HG03097 (cell line): ENCODE measurements at regions not wholly inside any gene's neighbourhood (a gene's known extent, or its start where the extent isn't known, plus 50 kb on each side); places are given as distances from the start of the nearest gene placed in this dataset.

Experiments used
- ATAC-seq: cut with Tn5 transposase; IDR thresholded peaks from one replicate; pipeline ENCODE4 v1.9.1; 2021; ENCODE audit not compliant: unreplicated experiment, low FRiP score

DNA sequence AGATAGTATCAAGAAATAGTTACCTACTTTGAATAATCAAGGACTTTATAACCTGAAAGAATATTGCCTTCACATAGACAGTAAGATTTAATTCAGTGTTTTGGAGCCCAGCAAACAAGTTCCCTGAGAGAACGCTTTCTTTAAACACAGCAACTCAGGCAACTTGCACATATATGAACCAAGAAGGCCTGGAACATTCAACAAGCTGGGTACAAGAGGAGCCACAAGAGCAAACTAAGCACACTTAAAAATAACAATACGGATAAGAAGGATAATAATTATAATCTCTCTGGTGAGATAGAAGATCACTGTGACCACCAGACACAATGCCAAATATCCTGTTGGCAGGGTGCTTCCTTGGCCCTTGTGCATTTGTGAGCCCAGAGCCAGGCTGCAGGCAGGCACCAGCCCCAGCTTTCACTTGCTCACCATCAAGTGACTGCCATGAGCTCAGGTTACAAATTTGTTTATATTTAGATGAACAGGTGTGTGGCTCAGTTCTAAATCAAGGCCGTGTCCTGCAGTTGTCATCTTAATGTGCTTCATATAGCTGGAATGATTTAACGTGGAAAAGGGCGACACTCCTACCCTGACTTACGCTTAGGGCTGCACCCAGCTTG, 446.6 kb downstream of the IRS1 start:
- no peak for ATAC-seq

DNA sequence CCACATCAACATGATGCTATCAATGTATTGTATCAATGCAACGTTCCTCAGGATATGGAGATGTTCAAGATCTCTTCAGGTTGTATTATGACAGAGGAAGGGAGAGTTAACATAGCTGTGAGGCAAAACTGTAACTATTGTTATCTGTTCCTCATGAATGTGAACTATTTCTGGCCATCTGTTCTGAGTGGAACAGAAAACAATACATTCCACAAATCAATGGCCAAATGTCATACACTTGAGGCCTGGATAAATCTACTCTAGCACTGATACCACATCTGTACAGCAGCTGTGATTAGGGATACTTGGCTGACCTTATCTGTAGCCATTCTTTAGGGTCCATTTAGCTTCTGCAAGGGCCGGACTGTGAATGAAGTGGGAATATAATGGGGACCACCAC, 447.9 kb downstream of the IRS1 start:
- ATAC-seq, result no peak

DNA sequence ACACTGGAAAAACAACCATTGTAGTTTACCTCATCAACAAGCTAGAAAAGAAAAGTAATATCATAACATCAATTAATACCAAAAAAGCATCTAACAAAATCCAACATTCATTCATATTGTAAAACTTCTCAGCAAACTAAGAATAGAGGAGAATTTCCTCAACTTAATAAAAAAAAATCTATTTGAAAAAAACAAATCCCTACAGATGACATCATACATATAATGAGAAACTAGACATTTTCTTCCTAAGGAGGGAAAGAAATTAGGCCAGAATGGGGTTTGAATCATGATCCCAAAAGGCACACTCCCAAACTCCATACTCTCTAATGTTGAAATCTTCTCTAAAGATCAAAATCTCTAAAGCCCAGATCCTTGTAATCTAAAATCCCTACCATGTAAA, 460.0 kb downstream of the IRS1 start:
- ATAC-seq, result no peak

DNA sequence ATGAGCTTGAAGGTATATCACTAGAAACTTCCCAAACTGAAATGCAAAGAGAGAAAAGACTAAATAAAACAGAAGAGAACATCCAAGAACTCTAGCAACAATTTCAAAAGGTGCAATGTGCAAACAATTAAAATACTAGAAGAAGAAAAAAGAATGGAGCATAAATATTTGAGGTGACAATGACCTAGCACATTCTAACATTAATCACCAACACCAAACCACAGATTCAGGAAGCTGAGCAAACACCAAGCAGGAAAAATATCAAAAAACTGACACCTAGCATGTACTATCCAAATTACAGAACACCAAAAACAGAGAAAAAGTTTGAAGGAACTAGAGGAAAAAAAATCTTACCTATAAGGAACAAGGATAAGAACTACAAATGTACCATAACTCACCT, 460.8 kb downstream of the IRS1 start:
- ATAC-seq, result no peak

DNA sequence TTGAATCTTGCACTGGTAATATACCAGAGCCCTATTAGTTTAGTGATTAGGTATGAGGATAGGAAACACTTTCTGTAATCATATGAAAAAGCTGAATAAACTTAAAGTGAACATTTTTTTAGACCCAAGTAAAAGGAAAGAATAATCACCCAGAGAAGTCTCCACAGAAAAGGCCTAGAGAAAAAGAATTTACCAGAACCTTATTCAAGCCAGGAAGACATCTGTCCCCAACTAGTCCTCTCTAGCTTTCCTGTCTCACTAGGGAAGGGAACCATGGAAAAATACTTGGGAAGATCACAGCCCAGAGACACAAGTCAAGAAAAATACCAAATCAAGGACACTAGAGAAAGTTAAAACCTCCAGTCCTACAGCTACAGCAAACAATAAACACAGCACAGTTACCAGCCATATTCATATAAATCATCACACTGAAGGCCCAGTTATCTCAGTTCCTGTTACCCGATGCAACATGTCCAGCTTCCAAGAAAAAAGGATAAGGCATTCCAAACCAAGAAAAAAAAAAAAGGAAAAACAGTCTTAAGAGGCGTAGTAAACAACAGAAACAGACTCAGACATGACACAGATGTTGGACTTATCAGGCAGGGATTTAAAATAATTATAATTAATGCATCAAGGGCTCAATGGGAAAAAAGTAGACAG, 461.5 kb downstream of the IRS1 start:
- no peak for ATAC-seq

DNA sequence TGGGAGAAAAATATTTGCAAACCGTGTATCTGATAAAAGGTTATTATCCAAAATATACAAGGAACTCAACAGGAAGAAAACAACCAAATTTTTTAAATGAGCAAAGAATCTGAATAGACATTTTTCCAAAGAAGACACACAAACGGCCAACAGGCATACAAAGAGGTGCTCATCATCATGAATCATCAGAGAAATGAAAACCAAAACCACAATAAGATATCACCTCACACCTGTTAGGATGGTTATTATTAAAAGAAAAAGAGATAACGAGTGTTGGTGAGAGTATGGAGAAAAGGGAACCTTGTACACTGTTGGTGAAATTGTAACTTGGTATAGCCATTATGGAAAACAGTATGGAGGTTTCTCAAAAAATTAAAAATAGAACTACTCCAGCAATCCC, 463.3 kb downstream of the IRS1 start:
- no peak for ATAC-seq

DNA sequence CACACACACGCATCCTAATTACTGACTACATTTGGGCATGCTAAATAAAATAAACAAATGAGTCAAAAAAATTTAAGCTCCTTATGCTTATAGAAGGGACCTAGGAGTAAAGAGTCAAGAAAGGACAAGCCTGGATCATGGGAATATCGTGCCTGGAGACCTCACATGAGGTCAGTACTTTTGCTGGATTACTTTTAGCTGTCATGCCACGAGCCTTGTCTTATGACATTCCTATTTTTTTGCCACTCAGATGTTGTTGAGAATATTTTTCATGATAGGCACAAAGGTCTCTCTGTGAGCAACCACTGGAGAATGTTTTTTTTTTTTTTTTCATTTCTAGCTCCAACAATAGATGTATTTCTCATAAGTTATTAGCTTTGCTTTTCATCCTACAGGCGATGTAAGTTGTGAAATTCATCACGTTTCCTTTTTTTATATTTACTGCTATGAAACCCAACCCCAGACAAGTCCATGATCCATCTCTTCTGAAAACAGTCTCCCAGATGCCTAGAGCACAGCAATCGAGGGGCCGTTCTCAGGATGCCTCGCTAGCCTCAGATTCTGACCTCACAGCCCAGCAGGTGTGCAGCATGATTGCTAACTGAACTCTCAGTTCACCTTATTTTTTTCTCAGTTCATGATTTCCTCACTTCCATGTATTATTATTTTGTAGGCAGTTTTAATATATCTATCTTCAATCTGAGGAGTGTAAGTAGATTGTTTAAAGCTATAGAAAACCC, 464.5 kb downstream of the IRS1 start:
- no peak for ATAC-seq

DNA sequence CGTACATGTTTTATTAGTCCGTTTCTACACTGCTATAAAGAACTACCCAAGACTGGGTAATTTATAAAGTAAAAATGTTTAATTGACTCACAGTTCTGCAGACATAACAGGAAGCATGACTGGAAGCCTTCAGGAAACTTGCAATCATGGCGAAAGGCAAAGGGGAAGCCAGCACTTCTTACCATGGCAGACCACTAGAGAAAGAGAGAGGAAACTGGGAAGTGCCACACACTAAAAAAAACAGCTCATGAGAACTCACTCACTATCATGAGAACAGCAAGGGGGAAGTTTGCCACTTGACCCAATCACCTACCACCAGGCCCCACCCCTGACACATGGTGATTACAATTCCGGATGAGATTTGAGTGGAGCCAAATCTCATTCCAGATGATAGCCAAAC, 466.2 kb downstream of the IRS1 start:
- no peak for ATAC-seq

DNA sequence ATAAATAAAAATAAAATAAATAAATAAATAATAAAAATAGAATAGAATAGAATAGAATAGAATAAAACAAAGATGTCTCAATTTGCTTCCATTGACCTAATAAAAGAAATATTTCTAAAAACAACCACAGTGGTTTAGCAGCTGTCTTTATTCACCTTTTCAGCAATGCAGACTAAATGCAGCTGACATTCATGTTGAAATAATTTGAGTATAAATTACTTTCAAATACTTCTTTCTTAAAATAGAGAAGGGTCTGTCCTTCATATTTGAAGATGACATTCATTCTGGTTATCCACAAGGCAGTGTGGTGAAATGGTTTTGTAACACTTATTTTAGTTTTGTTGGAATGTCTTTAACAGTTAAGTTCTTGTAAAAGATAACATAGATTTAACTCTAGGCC, 469.4 kb downstream of the IRS1 start:
- no peak for ATAC-seq

DNA sequence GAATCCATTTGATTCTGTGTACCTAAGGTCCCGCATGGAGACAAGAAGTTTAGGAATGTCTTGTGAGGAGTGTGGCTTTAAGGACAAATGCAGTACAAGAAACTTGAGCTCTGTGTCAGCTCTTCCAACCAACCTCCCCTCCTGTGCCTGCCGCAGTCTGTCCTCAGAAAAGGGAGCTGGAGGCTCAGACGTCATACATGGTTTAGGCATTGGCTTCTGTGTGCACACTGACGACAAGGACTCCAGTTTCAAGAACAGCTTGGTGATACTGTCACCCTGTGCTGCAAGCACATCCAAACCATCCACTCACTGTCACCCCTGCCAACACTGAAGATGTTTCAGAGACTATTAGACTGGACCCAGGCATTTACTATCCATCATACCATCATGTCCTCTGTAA, 470.4 kb downstream of the IRS1 start:
- no peak for ATAC-seq

DNA sequence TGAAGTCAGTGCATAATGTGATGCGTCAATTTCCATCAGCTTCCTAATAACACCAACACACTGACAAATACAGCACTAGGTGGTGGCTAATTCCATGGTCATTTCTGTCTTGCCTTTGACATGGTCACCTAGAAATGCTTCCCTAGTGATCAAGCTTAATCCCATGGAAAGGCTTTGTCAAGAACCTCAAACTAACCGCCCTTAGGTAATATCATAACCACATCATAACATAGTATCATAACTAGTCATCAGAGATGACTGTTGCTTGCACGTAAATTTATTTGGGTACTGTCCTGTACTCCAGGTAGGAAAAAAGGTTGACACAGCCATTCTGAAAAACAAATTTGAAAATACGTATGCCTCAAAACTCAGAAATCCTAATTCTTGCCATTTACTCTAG, 471.8 kb downstream of the IRS1 start:
- ATAC-seq, result no peak

DNA sequence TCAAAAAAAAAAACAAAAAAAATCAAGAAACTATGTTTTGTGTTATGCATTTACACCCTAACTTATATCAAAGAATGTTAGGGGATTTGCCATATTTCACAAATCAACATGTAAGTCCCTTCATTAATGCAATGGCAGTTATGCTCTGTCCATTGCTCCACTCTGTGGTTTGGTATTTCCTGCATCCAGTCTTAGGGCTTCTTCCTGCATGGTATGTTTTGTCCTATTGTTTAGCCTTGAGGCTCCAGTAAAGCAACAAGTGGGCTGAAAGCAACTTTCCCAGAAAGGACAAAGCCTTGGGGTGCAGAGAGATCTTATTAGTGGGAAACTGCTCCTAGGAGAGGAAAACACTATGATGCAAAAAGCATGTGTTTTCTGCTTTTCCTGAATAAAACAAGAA, 474.1 kb downstream of the IRS1 start:
- no peak for ATAC-seq

DNA sequence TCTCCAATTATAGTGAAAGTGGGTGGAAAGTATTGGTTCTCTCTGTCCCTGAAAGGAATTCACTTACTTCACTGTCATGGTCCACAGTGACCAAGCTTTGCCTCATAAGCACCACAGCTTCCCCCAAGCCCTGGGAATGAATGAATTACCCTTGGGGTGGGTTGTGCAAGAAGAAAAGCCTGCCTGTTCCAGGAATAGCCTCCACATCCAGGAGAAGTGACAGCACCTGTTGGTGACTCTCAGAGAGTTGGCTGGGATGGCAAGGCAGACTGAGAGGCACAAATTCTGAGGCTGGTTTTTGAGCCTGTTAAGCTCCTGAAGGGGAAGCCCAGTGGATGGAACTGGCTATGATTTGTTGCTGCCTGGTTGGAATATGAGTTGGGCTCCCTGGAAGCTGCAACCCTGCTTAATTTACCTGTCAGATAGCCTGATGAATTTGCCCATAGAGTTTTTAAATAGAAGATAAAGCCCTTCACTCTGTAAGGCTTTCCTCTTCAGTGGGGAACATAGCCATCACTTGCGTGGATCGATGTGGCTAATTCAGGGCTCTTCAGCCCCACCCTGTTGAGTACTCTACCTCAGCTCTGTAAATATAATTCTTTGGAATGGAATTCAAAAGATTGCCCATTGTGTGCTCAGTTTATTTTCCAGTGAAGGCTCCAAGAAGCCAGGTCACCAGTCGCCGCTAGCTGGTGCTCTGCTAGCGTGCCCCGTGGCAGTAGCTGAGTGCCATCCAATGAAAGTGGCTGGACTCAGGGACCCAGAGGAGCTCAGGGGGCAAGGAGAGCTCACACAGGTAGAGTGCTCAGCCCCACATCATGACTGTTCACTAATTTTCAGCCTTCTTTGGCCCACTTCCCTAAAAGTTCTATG, 479.3 kb downstream of the IRS1 start:
- no peak for ATAC-seq

DNA sequence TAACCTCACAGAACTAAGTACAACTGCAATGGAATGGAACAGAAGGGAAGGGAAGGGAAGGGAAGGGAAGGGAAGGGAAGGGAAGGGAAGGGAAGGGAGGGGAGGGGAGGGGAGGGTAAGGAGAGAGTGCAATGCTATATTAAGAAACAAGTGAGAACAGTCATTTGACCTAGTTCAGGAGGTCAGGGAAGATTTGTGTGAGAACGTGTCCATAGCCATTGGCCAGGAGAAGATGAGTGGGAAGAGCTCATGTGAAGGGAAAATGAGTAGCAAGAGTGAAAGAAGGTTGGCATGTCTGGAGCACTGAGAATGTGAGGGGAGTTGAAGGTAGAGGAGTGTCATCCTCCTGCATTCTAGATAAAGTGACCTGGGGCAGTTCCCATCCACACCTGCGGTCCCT, 481.6 kb downstream of the IRS1 start:
- no peak for ATAC-seq

DNA sequence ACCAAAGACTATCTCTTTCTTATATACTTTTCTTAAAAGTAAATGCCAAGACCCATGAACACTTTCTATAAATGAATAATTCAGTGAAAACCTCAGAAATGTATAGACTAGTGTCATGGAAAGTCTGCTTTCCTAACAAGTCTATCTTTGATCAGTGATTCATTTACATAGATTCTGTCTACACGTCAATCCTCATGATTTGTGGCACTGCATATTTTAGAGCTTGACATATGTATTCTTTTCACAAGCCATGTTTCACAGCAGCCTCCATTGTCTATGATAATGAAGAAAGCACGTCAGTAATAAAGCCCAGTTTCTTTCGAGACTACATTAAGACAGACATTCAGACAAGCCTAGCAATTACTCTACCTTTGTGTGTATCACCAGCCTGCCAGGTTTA, 486.6 kb downstream of the IRS1 start:
- ATAC-seq, result no peak

DNA sequence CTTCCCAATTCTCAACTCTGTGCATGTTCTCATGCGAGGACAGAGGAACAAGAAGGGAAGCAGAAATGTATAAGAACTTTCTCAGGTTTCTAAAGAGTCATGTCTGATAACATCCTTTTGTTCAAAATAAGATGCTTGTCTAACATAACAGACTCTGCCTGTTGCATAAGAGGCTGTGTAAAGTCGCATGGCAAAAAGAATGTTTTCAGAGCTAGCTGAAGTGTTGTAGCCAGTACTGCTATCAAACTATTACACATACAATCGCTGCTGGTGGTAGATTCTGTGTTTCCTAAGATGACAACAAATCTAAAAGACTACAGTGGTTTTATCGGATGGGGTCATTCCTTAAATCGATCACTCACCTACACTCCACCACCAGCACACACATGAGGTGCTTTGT, 487.5 kb downstream of the IRS1 start:
- no peak for ATAC-seq

DNA sequence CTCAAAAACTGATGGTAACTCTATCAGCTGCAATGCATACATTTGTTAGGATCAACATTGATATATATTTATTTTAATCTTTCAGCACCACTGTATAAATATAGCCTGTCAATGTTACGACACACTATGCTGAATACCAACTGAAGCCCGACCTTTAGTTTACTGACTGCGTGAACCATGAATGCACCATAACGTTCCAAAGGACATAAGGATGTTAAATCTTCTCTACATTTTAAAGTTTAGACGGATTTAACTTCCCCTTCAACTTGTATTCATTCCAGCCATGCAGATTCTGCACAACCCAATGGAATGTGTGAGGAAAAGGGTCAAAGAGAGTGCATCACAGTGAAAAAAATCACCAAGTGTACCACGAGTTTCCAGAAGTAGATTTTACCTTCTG, 489.5 kb downstream of the IRS1 start:
- no peak for ATAC-seq

DNA sequence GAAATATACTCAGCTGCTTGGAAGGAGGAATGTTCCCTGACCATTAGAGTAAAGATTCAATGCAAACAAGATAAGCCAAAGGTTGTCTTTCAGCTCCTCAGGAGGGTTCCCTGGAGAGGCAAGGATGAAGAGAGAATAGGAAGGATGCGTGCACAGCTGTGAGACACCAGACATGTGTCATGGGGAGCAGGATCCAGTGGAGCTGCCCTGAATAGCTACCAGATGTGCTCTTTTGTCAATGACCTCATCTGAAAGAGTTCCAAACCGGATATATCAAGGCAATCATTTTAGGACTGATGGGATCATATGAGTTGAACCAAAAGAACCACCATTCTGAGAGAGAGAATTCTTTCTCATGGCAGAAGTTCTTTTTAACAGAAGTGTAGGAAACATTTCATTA, 490.6 kb downstream of the IRS1 start:
- no peak for ATAC-seq

DNA sequence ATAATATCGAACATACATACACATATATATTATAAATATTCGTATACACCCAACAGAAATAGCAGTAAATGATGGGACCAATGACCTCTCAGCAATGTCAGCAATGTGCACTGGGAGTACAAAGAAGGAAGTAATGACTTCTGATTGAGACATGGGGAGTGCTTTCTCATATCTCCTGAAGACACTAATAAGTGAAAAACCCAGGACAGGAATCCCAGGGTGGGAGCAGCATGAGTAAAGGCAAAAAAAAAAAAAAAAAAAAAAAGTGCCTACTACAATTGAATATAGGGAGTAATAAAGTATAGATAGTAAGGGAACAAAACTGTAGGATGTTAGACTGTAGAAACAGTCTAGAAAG, 491.3 kb downstream of the IRS1 start:
- no peak for ATAC-seq

DNA sequence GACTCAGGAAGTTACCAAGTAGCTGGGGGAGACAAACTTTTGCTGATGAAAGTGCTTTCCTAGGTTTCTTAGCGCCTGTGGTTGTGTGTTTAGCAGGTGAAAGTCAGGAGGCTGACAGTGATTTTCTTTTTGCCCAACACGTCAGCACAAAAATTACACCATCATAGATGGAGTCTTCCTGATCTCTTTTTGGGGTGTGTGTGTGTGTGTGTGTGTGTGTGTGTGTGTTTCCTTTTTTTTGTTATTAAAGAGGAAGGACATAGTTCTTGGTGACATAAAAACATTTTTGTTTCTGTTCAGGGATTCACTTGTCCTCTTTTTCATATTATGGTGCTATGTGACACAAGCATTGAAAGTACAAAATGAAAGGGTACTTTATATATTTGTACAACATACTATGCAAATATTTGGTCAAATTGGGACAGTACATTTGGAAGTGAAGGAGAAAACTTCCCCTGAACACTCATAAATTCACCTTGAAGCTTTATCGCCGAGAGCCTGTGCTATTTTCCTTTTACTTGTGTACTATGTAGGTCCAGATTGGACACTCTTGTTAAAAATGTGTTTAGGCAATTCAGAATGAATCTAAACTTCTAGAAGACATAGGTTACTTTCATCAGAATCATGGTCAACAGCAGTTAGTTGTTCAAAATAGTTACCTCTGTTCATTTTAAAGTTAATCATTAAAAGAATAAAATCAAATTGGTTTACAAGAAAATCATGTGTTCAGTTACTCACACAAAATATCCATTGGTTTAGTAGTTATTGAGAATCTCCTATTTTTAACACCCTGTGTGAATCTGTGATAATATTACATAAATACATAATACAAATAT, 491.9 kb downstream of the IRS1 start:
- no peak for ATAC-seq
